ENCODE measurements at regions not wholly inside any gene's neighbourhood (a gene's known extent, or its start where the extent isn't known, plus 50 kb on each side); places are given as distances from the start of the nearest gene placed in this dataset.

- no peak overlapping the region for H3K4me3 Mint-ChIP-seq
- ATAC-seq (ENCODE audit: poor library complexity) = no peak
Observed at GRCh38 chr4:11824566-11824965, 395.9 kb upstream of the HS3ST1 start.

GRCh38 chr4:11821772-11822430, 393.2 kb upstream of the HS3ST1 start:
- intact Hi-C loops (cut with DNase I, micrococcal nuclease) = no loop called here
- Mint-ChIP-seq H3K4me3 (no peak overlapping the region), H3K4me1 (ENCODE audit: low read depth) (no peaks in the 10 kb centered on the region), H3K36me3 (ENCODE audit: low read depth) (no peaks in the 10 kb centered on the region), H3K27me3 (no peaks in the 10 kb centered on the region), H3K27ac (no peak overlapping the region), H3K9me3 (peaks cover 5% of the 10 kb centered on the region)
- CTCF ChIA-PET = no interaction called here
- DNase-seq (no peak), ATAC-seq (ENCODE audit: poor library complexity) (no peak)
- no peak overlapping the region for H3K4me3 ChIP-seq (ENCODE audit: low read length)
- no peak for TF ChIP-seq CTCF (IDR thresholded peaks at IDR 0.05)
- H3K27me3 ChIP-seq (ENCODE audit: control insufficient read depth in 1 of 2, insufficient read depth in 2 of 2, low read length in 2 of 2) = no peaks in the 10 kb centered on the region
- H3K27ac ChIP-seq (ENCODE audit: low read depth in 1 of 2, low read length in 2 of 2) = no peak overlapping the region
- no peaks in the 10 kb centered on the region for H3K4me1 ChIP-seq (ENCODE audit: insufficient read depth, low read length)
- POLR2A ChIA-PET = no interaction called here
- H3K36me3 ChIP-seq (ENCODE audit: insufficient read depth, low read length) = no peaks in the 10 kb centered on the region
- peaks cover 0 to 4% of the 10 kb centered on the region in 2 experiments for H3K9me3 ChIP-seq (ENCODE audit: control insufficient read depth in 1 of 2, insufficient read depth in 1 of 2, low read length in 2 of 2)

More at GRCh38 chr4:11824566-11824965, 395.9 kb upstream of the HS3ST1 start:
- intact Hi-C loops (cut with DNase I, micrococcal nuclease) = no loop called here
- H3K4me3 ChIP-seq (ENCODE audit: low read length) = no peak overlapping the region
- no peaks in the 10 kb centered on the region for H3K36me3 Mint-ChIP-seq (ENCODE audit: low read depth)
- no peak for TF ChIP-seq CTCF (IDR thresholded peaks at IDR 0.05)
- no peaks in the 10 kb centered on the region for H3K9me3 ChIP-seq (ENCODE audit: control insufficient read depth in 1 of 2, insufficient read depth in 1 of 2, low read length in 2 of 2)
- H3K27ac Mint-ChIP-seq = no peak overlapping the region
- H3K27me3 ChIP-seq (ENCODE audit: control insufficient read depth in 1 of 2, insufficient read depth in 2 of 2, low read length in 2 of 2) = no peaks in the 10 kb centered on the region
- DNase-seq = no peak
- H3K27me3 Mint-ChIP-seq = no peaks in the 10 kb centered on the region
- ChIA-PET CTCF (interaction anchor here (0.9 kb wide), 1 partner anchor 13 kb away, joined by 3 read pairs; no protein-coding TSS in a partner anchor), POLR2A (no interaction called here)
- H3K4me1 ChIP-seq (ENCODE audit: insufficient read depth, low read length) = no peaks in the 10 kb centered on the region
- no peak overlapping the region for H3K27ac ChIP-seq (ENCODE audit: low read depth in 1 of 2, low read length in 2 of 2)
- peaks cover 5% of the 10 kb centered on the region for H3K9me3 Mint-ChIP-seq
- no peaks in the 10 kb centered on the region for H3K4me1 Mint-ChIP-seq (ENCODE audit: low read depth)
- no peaks in the 10 kb centered on the region for H3K36me3 ChIP-seq (ENCODE audit: insufficient read depth, low read length)

- no peak for ATAC-seq (ENCODE audit: poor library complexity)
- H3K27ac ChIP-seq (ENCODE audit: low read depth in 1 of 2, low read length in 2 of 2) = no peak overlapping the region
- TF ChIP-seq CTCF (IDR thresholded peaks at IDR 0.05) = no peak
- no peak for DNase-seq
- Mint-ChIP-seq H3K4me3 (no peak overlapping the region), H3K27ac (no peak overlapping the region), H3K27me3 (no peaks in the 10 kb centered on the region), H3K4me1 (ENCODE audit: low read depth) (no peaks in the 10 kb centered on the region), H3K36me3 (ENCODE audit: low read depth) (no peaks in the 10 kb centered on the region), H3K9me3 (no peaks in the 10 kb centered on the region)
- ChIA-PET CTCF (no interaction called here), POLR2A (no interaction called here)
- no peaks in the 10 kb centered on the region for H3K4me1 ChIP-seq (ENCODE audit: insufficient read depth, low read length)
- no peaks in the 10 kb centered on the region for H3K27me3 ChIP-seq (ENCODE audit: control insufficient read depth in 1 of 2, insufficient read depth in 2 of 2, low read length in 2 of 2)
- intact Hi-C loops (cut with DNase I, micrococcal nuclease) = no loop called here
- H3K4me3 ChIP-seq (ENCODE audit: low read length) = no peak overlapping the region
- no peaks in the 10 kb centered on the region for H3K36me3 ChIP-seq (ENCODE audit: insufficient read depth, low read length)
- peaks cover 0 to 4% of the 10 kb centered on the region in 2 experiments for H3K9me3 ChIP-seq (ENCODE audit: control insufficient read depth in 1 of 2, insufficient read depth in 1 of 2, low read length in 2 of 2)
Observed at GRCh38 chr4:11817088-11817487, 388.4 kb upstream of the HS3ST1 start.
